ENCODE measurements at regions not wholly inside any gene's neighbourhood (a gene's known extent, or its start where the extent isn't known, plus 50 kb on each side); places are given as distances from the start of the nearest gene placed in this dataset.

GRCh38 chr5:82421119-82421518, 143.0 kb upstream of the RPS23 start:
- TF ChIP-seq CTCF (IDR thresholded peaks at IDR 0.05) (no peak), POLR2A (IDR thresholded peaks at IDR 0.05) (no peak)

All from uterus (tissue), 2 donors.